Neural progenitor cell (in vitro differentiated cells): ENCODE measurements at regions not wholly inside any gene's neighbourhood (a gene's known extent, or its start where the extent isn't known, plus 50 kb on each side); places are given as distances from the start of the nearest gene placed in this dataset.

Experiments
- DNase-seq: peaks from one replicate; pipeline ENCODE4 v3.0.0-alpha.2; 2016; ENCODE audit warnings: low spot score
- H2AFZ ChIP-seq: fragments of 200-600 bp; sonication (generic); replicated peaks from 2 replicates; pipeline ENCODE4 v1.6.1; 2016; ENCODE audit warnings: antibody characterized with exemption
- H3F3A ChIP-seq: fragments of 200-600 bp; sonication (generic); 2 replicates; pipeline ENCODE4 v1.6.1; 2016; ENCODE audit warnings: antibody characterized with exemption, low read depth
- H3K27ac ChIP-seq: fragments of 200-600 bp; sonication (generic); 2 replicates; pipeline ENCODE4 v1.5.1; 2016; ENCODE audit warnings: mild to moderate bottlenecking
- H3K27me3 ChIP-seq: fragments of 200-600 bp; sonication (generic); 2 replicates; pipeline ENCODE4 v1.6.1; 2016; ENCODE audit warnings: mild to moderate bottlenecking, moderate library complexity
- H3K36me3 ChIP-seq: fragments of 200-600 bp; sonication (generic); 2 replicates; pipeline ENCODE4 v1.5.1; 2016
- H3K4me1 ChIP-seq: fragments of 200-600 bp; sonication (generic); 2 replicates; pipeline ENCODE4 v1.6.1; 2016; ENCODE audit warnings: mixed run types
- H3K4me2 ChIP-seq: fragments of 200-600 bp; sonication (generic); 2 replicates; pipeline ENCODE4 v1.6.1; 2016
- H3K4me3 ChIP-seq: fragments of 200-600 bp; sonication (generic); 2 replicates; pipeline ENCODE4 v1.5.1; 2016
- H3K79me2 ChIP-seq: fragments of 200-600 bp; sonication (generic); 2 replicates; pipeline ENCODE4 v1.6.1; 2016; ENCODE audit warnings: low read depth
- H3K9ac ChIP-seq: fragments of 200-600 bp; sonication (generic); 2 replicates; pipeline ENCODE4 v1.6.1; 2016
- H3K9me3 ChIP-seq: fragments of 200-600 bp; sonication (generic); 2 replicates; pipeline ENCODE4 v1.5.1; 2016; ENCODE audit warnings: low read depth
- H4K20me1 ChIP-seq: fragments of 200-600 bp; sonication (generic); 2 replicates; pipeline ENCODE4 v1.6.1; 2016; ENCODE audit warnings: low read depth
- H3K27ac Mint-ChIP-seq: 3 replicates; pipeline ENCODE4 v1.8.0; 2021; ENCODE audit warnings: mixed read lengths
- H3K27me3 Mint-ChIP-seq: 2 replicates; pipeline ENCODE4 v1.8.0; 2022; ENCODE audit warnings: low read depth, mild to moderate bottlenecking, inconsistent platforms, moderate library complexity, mixed read lengths; ENCODE audit not compliant: insufficient read depth
- H3K36me3 Mint-ChIP-seq: 3 replicates; pipeline ENCODE4 v1.8.0; 2021; ENCODE audit warnings: mixed read lengths
- H3K4me1 Mint-ChIP-seq: 3 replicates; pipeline ENCODE4 v1.8.0; 2021; ENCODE audit warnings: mixed read lengths
- H3K4me3 Mint-ChIP-seq: 3 replicates; pipeline ENCODE4 v1.8.0; 2021; ENCODE audit warnings: mild to moderate bottlenecking, moderate library complexity, mixed read lengths
- H3K9me3 Mint-ChIP-seq: 3 replicates; pipeline ENCODE4 v1.8.0; 2020; ENCODE audit warnings: mixed read lengths
- EZH2 ChIP-seq: fragments of 200-600 bp; sonication (generic); IDR thresholded peaks from 2 replicates; pipeline ENCODE4 v1.6.1; 2017; ENCODE audit warnings: antibody characterized with exemption, mild to moderate bottlenecking, moderate library complexity
- EZH2phosphoT487 ChIP-seq: fragments of 200-600 bp; sonication (generic); IDR thresholded peaks from 2 replicates; pipeline ENCODE4 v1.6.1; 2017; ENCODE audit warnings: antibody characterized with exemption
- TF ChIP-seq, protein P1 (sequence below): fragments of 200-600 bp; sonication (generic); IDR thresholded peaks from 2 replicates; pipeline ENCODE4 v1.5.1; 2017; ENCODE audit warnings: antibody characterized with exemption, mild to moderate bottlenecking

DNA sequence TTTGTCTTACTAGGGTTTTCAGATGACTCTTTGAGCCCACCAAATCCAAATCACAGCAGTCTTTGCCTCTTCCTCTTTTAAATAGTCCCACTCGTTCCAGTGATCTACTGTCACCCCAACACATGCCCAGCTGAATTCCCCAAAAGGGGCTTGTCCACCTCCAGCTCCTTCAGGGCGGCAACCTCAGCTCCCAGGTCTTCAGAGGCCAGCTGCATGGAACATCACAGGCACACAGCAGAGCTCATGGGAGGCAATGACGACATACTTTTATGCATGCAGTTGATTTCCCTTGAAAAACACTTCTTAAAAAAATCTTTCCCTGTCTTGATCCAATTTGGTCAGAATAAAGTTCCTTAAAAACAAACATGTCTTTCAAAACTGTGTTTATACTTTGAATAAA lies 244.3 kb upstream of the NR2F2 start:
- peaks cover 2% of the 10 kb centered on the region for H3K27me3 Mint-ChIP-seq
- Histone ChIP-seq H2AFZ (no peak overlapping the region), H3K9ac (no peak overlapping the region), H3K27ac (no peak overlapping the region), H3F3A (peaks cover 42% of the 10 kb centered on the region), H4K20me1 (no peaks in the 10 kb centered on the region), H3K9me3 (no peaks in the 10 kb centered on the region), H3K36me3 (no peaks in the 10 kb centered on the region), H3K4me3 (no peak overlapping the region), H3K79me2 (no peaks in the 10 kb centered on the region), H3K4me2 (peak overlapping the region; percentile 73), H3K4me1 (peaks cover 51% of the 10 kb centered on the region), H3K27me3 (no peaks in the 10 kb centered on the region)
- no peak overlapping the region for H3K4me3 Mint-ChIP-seq
- TF ChIP-seq, protein P1, sequence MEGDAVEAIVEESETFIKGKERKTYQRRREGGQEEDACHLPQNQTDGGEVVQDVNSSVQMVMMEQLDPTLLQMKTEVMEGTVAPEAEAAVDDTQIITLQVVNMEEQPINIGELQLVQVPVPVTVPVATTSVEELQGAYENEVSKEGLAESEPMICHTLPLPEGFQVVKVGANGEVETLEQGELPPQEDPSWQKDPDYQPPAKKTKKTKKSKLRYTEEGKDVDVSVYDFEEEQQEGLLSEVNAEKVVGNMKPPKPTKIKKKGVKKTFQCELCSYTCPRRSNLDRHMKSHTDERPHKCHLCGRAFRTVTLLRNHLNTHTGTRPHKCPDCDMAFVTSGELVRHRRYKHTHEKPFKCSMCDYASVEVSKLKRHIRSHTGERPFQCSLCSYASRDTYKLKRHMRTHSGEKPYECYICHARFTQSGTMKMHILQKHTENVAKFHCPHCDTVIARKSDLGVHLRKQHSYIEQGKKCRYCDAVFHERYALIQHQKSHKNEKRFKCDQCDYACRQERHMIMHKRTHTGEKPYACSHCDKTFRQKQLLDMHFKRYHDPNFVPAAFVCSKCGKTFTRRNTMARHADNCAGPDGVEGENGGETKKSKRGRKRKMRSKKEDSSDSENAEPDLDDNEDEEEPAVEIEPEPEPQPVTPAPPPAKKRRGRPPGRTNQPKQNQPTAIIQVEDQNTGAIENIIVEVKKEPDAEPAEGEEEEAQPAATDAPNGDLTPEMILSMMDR: no peak
- no peak for TF ChIP-seq EZH2
- no peak for TF ChIP-seq EZH2phosphoT487
- H3K27ac Mint-ChIP-seq: peak overlapping the region; percentile 84
- peaks cover 6% of the 10 kb centered on the region for H3K9me3 Mint-ChIP-seq
- H3K36me3 Mint-ChIP-seq: peaks cover 4% of the 10 kb centered on the region
- peak; percentile 46 for DNase-seq
- H3K4me1 Mint-ChIP-seq: peaks cover 49% of the 10 kb centered on the region

GRCh38 chr15:96087180-96087884 lies 243.2 kb upstream of the NR2F2 start:
- peaks cover 42% of the 10 kb centered on the region for H3F3A ChIP-seq
- H3K79me2 ChIP-seq: no peaks in the 10 kb centered on the region
- H3K27ac ChIP-seq: peak overlapping the region; percentile 97
- H3K36me3 ChIP-seq: no peaks in the 10 kb centered on the region
- Mint-ChIP-seq H3K4me1 (peaks cover 49% of the 10 kb centered on the region), H3K9me3 (peaks cover 4% of the 10 kb centered on the region), H3K36me3 (peaks cover 1% of the 10 kb centered on the region), H3K27ac (peak overlapping the region; percentile 85), H3K27me3 (peaks cover 2% of the 10 kb centered on the region), H3K4me3 (peak overlapping the region; percentile 30)
- H3K9me3 ChIP-seq: no peaks in the 10 kb centered on the region
- no peaks in the 10 kb centered on the region for H3K27me3 ChIP-seq
- H3K4me2 ChIP-seq: peak overlapping the region; percentile 73
- no peak overlapping the region for H3K9ac ChIP-seq
- no peaks in the 10 kb centered on the region for H4K20me1 ChIP-seq
- TF ChIP-seq, protein P1: no peak
- peak; percentile 96 for TF ChIP-seq EZH2phosphoT487
- H2AFZ ChIP-seq: no peak overlapping the region
- H3K4me3 ChIP-seq: peak overlapping the region; percentile 26
- H3K4me1 ChIP-seq: peaks cover 54% of the 10 kb centered on the region
- peak; percentile 88 for DNase-seq

- Histone ChIP-seq H4K20me1 (no peaks in the 10 kb centered on the region), H3K4me3 (peak overlapping the region; percentile 10), H3K27ac (peak overlapping the region; percentile 97), H3K36me3 (no peaks in the 10 kb centered on the region), H3K9ac (no peak overlapping the region), H3F3A (peaks cover 42% of the 10 kb centered on the region), H3K4me2 (peak overlapping the region; percentile 73), H3K4me1 (peaks cover 57% of the 10 kb centered on the region), H3K79me2 (no peaks in the 10 kb centered on the region), H3K9me3 (no peaks in the 10 kb centered on the region), H3K27me3 (no peaks in the 10 kb centered on the region), H2AFZ (no peak overlapping the region)
- Mint-ChIP-seq H3K27me3 (peaks cover 2% of the 10 kb centered on the region), H3K9me3 (peaks cover 4% of the 10 kb centered on the region), H3K4me3 (no peak overlapping the region), H3K27ac (peak overlapping the region; percentile 96), H3K4me1 (peaks cover 49% of the 10 kb centered on the region), H3K36me3 (no peaks in the 10 kb centered on the region)
- TF ChIP-seq, protein P1: no peak
- TF ChIP-seq EZH2phosphoT487: peak; percentile 80
- no peak for TF ChIP-seq EZH2
- peak; percentile 93 for DNase-seq
These were observed 241.8 kb upstream of the NR2F2 start for GRCh38 chr15:96088650-96089049.
